Left lung (tissue), 4 donors: ENCODE measurements at regions not wholly inside any gene's neighbourhood (a gene's known extent, or its start where the extent isn't known, plus 50 kb on each side); places are given as distances from the start of the nearest gene placed in this dataset.

Source experiments
- ATAC-seq: fragments of 200-7000 bp; cut with Tn5 transposase; one replicate; pipeline ENCODE4 v1.9.1; 2020; ENCODE audit warnings: moderate library complexity
- DNase-seq, 4 donors: peaks; one replicate each; pipeline ENCODE4 v3.0.0-alpha.2; 2013 to 2020
- H3K27ac ChIP-seq, 2 donors: fragments of 200-600 bp; sonication (generic) in 1 of 2; one replicate each; pipeline versions ENCODE4 v1.5.0 to v1.8.0; 2020 to 2021
- H3K27me3 ChIP-seq, 2 donors: fragments of 200-600 bp; sonication (generic) in 1 of 2; one replicate each; pipeline versions ENCODE4 v1.5.0 to v1.8.0; 2020 to 2021
- H3K36me3 ChIP-seq, 2 donors: fragments of 200-600 bp; sonication (generic) in 1 of 2; one replicate each; pipeline versions ENCODE4 v1.5.0 to v1.8.0; 2020 to 2021
- H3K4me1 ChIP-seq, 2 donors: fragments of 200-600 bp; one replicate each; pipeline ENCODE4 v1.8.0; 2021
- H3K4me3 ChIP-seq, 2 donors: fragments of 200-600 bp; sonication (generic) in 1 of 2; one replicate each; pipeline versions ENCODE4 v1.5.0 to v1.8.0; 2020 to 2021; ENCODE audit warnings: mild to moderate bottlenecking in 1 of 2
- H3K9me3 ChIP-seq, 2 donors: fragments of 200-600 bp; sonication (generic) in 1 of 2; one replicate each; pipeline versions ENCODE4 v1.5.0 to v1.8.0; 2020 to 2021
- intact Hi-C, 2 donors: fragments of 100-400 bp; cut with DNase I; formaldehyde crosslinking; loops; one replicate each; pipeline versions ENCODE4 v1.11.2 to v1.14.2; 2022
- TF ChIP-seq, protein P1 (sequence below), 2 donors: fragments of 200-600 bp; sonication (generic) in 1 of 2; IDR thresholded peaks; one replicate each; pipeline versions ENCODE4 v1.5.0 to v1.8.0; 2021; ENCODE audit warnings: antibody characterized with exemption in 2 of 2
- donor health status: DM: no; HTN: yes; CAD: no.
- donor health status: DM: no; HTN: no; CAD: no.

GRCh38 chr10:125448596-125448995 is 234.4 kb downstream of the TEX36 start:
- TF ChIP-seq, protein P1, sequence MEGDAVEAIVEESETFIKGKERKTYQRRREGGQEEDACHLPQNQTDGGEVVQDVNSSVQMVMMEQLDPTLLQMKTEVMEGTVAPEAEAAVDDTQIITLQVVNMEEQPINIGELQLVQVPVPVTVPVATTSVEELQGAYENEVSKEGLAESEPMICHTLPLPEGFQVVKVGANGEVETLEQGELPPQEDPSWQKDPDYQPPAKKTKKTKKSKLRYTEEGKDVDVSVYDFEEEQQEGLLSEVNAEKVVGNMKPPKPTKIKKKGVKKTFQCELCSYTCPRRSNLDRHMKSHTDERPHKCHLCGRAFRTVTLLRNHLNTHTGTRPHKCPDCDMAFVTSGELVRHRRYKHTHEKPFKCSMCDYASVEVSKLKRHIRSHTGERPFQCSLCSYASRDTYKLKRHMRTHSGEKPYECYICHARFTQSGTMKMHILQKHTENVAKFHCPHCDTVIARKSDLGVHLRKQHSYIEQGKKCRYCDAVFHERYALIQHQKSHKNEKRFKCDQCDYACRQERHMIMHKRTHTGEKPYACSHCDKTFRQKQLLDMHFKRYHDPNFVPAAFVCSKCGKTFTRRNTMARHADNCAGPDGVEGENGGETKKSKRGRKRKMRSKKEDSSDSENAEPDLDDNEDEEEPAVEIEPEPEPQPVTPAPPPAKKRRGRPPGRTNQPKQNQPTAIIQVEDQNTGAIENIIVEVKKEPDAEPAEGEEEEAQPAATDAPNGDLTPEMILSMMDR (IDR thresholded peaks at IDR 0.05), result no peak
- intact Hi-C loops, result no loop called here
- Histone ChIP-seq H3K9me3 (no peaks in the 10 kb centered on the region), H3K4me1 (no peaks in the 10 kb centered on the region), H3K36me3 (no peaks in the 10 kb centered on the region), H3K27ac (no peak overlapping the region), H3K27me3 (peaks cover 0 to 5% of the 10 kb centered on the region in 2 donors), H3K4me3 (no peak overlapping the region)
- no peak for ATAC-seq
- DNase-seq, result no peak

- Histone ChIP-seq H3K4me3 (no peak overlapping the region), H3K36me3 (no peaks in the 10 kb centered on the region), H3K27ac (no peak overlapping the region), H3K4me1 (no peaks in the 10 kb centered on the region), H3K27me3 (no peaks in the 10 kb centered on the region), H3K9me3 (no peaks in the 10 kb centered on the region)
- ATAC-seq (no peak), DNase-seq (no peak)
- intact Hi-C loops, result no loop called here
- TF ChIP-seq, protein P1 (IDR thresholded peaks at IDR 0.05), result no peak
Measured at GRCh38 chr10:125444790-125445189, 238.2 kb downstream of the TEX36 start.

DNA sequence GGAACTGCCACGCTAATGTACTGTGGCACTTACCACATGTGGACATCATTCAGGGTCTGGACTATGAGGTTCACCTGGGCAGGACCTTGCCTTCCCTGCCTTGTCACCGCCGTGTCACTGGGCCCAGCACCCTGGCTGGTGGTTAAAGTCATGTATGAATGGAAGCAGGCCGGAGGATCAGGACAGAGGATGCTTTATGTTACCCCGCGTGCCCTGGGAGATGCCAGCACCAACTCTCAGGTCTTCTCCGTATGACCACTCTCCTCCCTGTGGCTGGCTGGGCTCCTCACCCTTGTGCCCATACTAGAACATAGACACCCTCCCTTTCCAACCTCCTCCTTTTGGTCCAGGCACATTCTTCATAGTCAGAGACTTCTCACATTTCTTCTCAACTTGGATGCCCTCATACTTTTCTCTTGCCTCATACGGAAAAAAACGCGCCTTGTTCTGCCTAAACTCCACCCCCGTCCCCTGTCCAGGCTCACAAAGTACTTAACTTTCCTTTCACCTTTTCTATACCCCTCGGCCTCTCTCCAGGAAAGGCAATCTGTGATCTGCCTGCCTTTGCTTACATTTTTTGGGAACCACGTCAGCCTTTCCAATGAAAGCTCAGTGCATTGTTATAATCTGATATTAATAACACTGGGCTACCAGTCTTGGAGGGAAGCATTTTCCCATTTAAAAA is 240.0 kb downstream of the TEX36 start:
- intact Hi-C loops, result no loop called here
- ATAC-seq (no peak), DNase-seq (no peak)
- Histone ChIP-seq H3K4me1 (no peaks in the 10 kb centered on the region), H3K27ac (no peak overlapping the region), H3K36me3 (no peaks in the 10 kb centered on the region), H3K4me3 (no peak overlapping the region), H3K9me3 (no peaks in the 10 kb centered on the region), H3K27me3 (peaks cover 0 to 5% of the 10 kb centered on the region in 2 donors)
- TF ChIP-seq, protein P1 (IDR thresholded peaks at IDR 0.05), result no peak

DNA sequence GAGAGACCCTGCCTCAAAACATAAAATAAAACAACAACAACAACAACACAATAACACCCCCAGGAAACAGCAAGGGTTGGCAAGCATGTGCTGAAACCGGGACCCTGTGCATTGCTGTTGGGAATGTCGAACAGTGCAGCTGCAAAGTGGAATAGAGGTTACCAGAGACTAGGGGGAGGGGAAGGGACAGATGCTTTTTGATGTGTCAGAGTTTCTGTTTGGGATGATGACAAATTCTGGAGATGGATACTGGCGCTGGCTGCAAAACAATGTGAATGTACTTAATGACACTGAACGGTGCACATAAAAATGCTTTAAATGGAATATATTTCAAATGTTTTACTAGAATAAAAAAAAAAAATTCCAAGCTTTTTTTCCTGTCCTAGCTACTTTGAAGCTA is 241.8 kb downstream of the TEX36 start:
- no peak overlapping the region for H3K27ac ChIP-seq
- ATAC-seq (no peak), DNase-seq (no peak)
- TF ChIP-seq, protein P1 (IDR thresholded peaks at IDR 0.05), result no peak
- no peak overlapping the region for H3K4me3 ChIP-seq
- H3K9me3 ChIP-seq, result no peaks in the 10 kb centered on the region
- peaks cover 0 to 5% of the 10 kb centered on the region in 2 donors for H3K27me3 ChIP-seq
- intact Hi-C loops, result no loop called here
- H3K36me3 ChIP-seq, result no peaks in the 10 kb centered on the region
- no peaks in the 10 kb centered on the region for H3K4me1 ChIP-seq

DNA sequence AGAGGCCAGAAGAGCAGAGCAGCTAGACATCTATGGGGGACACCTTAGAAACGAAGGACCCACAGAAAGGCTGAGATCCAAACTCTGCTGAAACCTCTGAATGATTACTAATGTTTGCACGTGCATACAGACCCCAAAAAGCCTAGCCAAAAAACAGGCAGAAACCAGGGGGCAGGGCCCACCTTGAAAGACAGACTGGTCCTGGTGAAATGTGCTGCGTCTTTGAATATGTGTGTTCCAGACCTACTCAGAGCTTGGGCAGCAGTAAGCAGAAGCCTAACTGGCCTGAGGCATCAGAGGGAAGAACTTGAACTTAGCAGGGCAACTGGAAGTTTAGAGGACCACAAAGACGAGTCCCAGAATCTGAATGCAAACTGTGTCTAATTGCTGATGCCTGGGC is 251.8 kb downstream of the TEX36 start:
- Histone ChIP-seq H3K4me1 (no peaks in the 10 kb centered on the region), H3K27me3 (no peaks in the 10 kb centered on the region), H3K27ac (no peak overlapping the region), H3K9me3 (peaks cover 0 to 21% of the 10 kb centered on the region in 2 donors), H3K4me3 (no peak overlapping the region), H3K36me3 (no peaks in the 10 kb centered on the region)
- TF ChIP-seq, protein P1 (IDR thresholded peaks at IDR 0.05), result no peak
- no peak for ATAC-seq
- intact Hi-C loops, result no loop called here
- DNase-seq, result no peak
